Parathyroid adenoma (tissue), 2 donors: ENCODE measurements at regions not wholly inside any gene's neighbourhood (a gene's known extent, or its start where the extent isn't known, plus 50 kb on each side); places are given as distances from the start of the nearest gene placed in this dataset.
"Not testable (repeated sequence)": the region's sequence is repeated elsewhere in the genome, so short reads cannot be mapped to it uniquely, and the experiment has no call there.

Experiments
- H2AFZ ChIP-seq: fragments of 300-600 bp; sonication (generic); one replicate; pipeline ENCODE4 v1.7.0; 2017; ENCODE audit warnings: antibody characterized with exemption, mild to moderate bottlenecking
- H3K27ac ChIP-seq: fragments of 300-600 bp; sonication (generic); one replicate; pipeline ENCODE4 v1.7.0; 2017
- H3K27me3 ChIP-seq: fragments of 300-600 bp; sonication (generic); one replicate; pipeline ENCODE4 v1.7.0; 2017; ENCODE audit warnings: low read length; ENCODE audit not compliant: control insufficient read depth, insufficient read depth
- H3K36me3 ChIP-seq: fragments of 300-600 bp; sonication (generic); one replicate; pipeline ENCODE4 v1.7.0; 2017; ENCODE audit warnings: low read length; ENCODE audit not compliant: control insufficient read depth, insufficient read depth
- H3K4me1 ChIP-seq: fragments of 300-600 bp; sonication (generic); one replicate; pipeline ENCODE4 v1.7.0; 2017; ENCODE audit warnings: control low read depth
- H3K4me2 ChIP-seq: fragments of 300-600 bp; sonication (generic); one replicate; pipeline ENCODE4 v1.7.0; 2017; ENCODE audit warnings: low read length
- H3K4me3 ChIP-seq: fragments of 300-600 bp; sonication (generic); one replicate; pipeline ENCODE4 v1.7.0; 2017; ENCODE audit warnings: low read depth, low read length
- H3K79me2 ChIP-seq: fragments of 300-600 bp; sonication (generic); one replicate; pipeline ENCODE4 v1.7.0; 2017; ENCODE audit warnings: control low read depth
- H3K9ac ChIP-seq: fragments of 300-600 bp; sonication (generic); one replicate; pipeline ENCODE4 v1.7.0; 2017; ENCODE audit warnings: mild to moderate bottlenecking
- H3K9me3 ChIP-seq: fragments of 300-600 bp; sonication (generic); one replicate; pipeline ENCODE4 v1.7.0; 2017; ENCODE audit warnings: low read length; ENCODE audit not compliant: control insufficient read depth
- CTCF ChIP-seq: fragments of 300-600 bp; sonication (generic); IDR thresholded peaks from one replicate; pipeline ENCODE4 v1.7.0; 2017; ENCODE audit warnings: antibody characterized with exemption, mild to moderate bottlenecking
- donor health status: primary hyperparathyroidism.

- Histone ChIP-seq H3K79me2 (no peaks in the 10 kb centered on the region), H3K27me3 (no peaks in the 10 kb centered on the region), H3K4me3 (no peak overlapping the region), H3K36me3 (no peaks in the 10 kb centered on the region), H3K4me2 (no peak overlapping the region), H3K4me1 (no peaks in the 10 kb centered on the region), H3K9ac (no peak overlapping the region), H3K27ac (no peak overlapping the region), H2AFZ (no peak overlapping the region), H3K9me3 (no peaks in the 10 kb centered on the region)
- no peak for TF ChIP-seq CTCF
These were observed 246.5 kb downstream of the FGF9 start for GRCh38 chr13:21917086-21918015.

- H3K27ac ChIP-seq, H3K9me3 ChIP-seq, H2AFZ ChIP-seq, H3K9ac ChIP-seq, H3K4me3 ChIP-seq, H3K4me2 ChIP-seq, H3K4me1 ChIP-seq, H3K27me3 ChIP-seq, H3K79me2 ChIP-seq, H3K36me3 ChIP-seq: not testable (repeated sequence)
These were observed 249.9 kb downstream of the FGF9 start for GRCh38 chr13:21920802-21921201.

- Histone ChIP-seq H3K27me3 (no peaks in the 10 kb centered on the region), H3K9me3 (no peaks in the 10 kb centered on the region), H2AFZ (no peak overlapping the region), H3K4me1 (no peaks in the 10 kb centered on the region), H3K4me2 (no peak overlapping the region), H3K36me3 (no peaks in the 10 kb centered on the region), H3K27ac (no peak overlapping the region), H3K4me3 (no peak overlapping the region), H3K9ac (no peak overlapping the region), H3K79me2 (no peaks in the 10 kb centered on the region)
- TF ChIP-seq CTCF, result no peak
These were observed 254.1 kb downstream of the FGF9 start for GRCh38 chr13:21924958-21925357.

GRCh38 chr13:21925720-21926119, 254.8 kb downstream of the FGF9 start:
- no peak overlapping the region for H2AFZ ChIP-seq
- H3K79me2 ChIP-seq, result no peaks in the 10 kb centered on the region
- no peak overlapping the region for H3K4me3 ChIP-seq
- no peaks in the 10 kb centered on the region for H3K4me1 ChIP-seq
- no peak for TF ChIP-seq CTCF
- H3K27me3 ChIP-seq, result no peaks in the 10 kb centered on the region
- no peak overlapping the region for H3K27ac ChIP-seq
- no peak overlapping the region for H3K4me2 ChIP-seq
- no peak overlapping the region for H3K9ac ChIP-seq
- H3K36me3 ChIP-seq, result no peaks in the 10 kb centered on the region
- no peaks in the 10 kb centered on the region for H3K9me3 ChIP-seq

- no peaks in the 10 kb centered on the region for H3K27me3 ChIP-seq
- H3K79me2 ChIP-seq, result no peaks in the 10 kb centered on the region
- no peaks in the 10 kb centered on the region for H3K9me3 ChIP-seq
- no peak for TF ChIP-seq CTCF
- no peak overlapping the region for H2AFZ ChIP-seq
- no peak overlapping the region for H3K4me3 ChIP-seq
- H3K9ac ChIP-seq, result no peak overlapping the region
- no peak overlapping the region for H3K4me2 ChIP-seq
- no peak overlapping the region for H3K27ac ChIP-seq
- H3K4me1 ChIP-seq, result peaks cover 11% of the 10 kb centered on the region
- no peaks in the 10 kb centered on the region for H3K36me3 ChIP-seq
These were observed 258.5 kb downstream of the FGF9 start for GRCh38 chr13:21929400-21929799.
